Kidney epithelial cell (primary cell): ENCODE measurements at regions not wholly inside any gene's neighbourhood (a gene's known extent, or its start where the extent isn't known, plus 50 kb on each side); places are given as distances from the start of the nearest gene placed in this dataset.

Experiments used
- DNase-seq: peaks from one replicate; pipeline ENCODE4 v3.0.0-alpha.2; 2010; ENCODE audit warnings: low read depth
- H3K27me3 ChIP-seq: 2 replicates; pipeline ENCODE4 v1.6.0; 2011; ENCODE audit warnings: low read length; ENCODE audit not compliant: control insufficient read depth, insufficient read depth
- H3K36me3 ChIP-seq: 2 replicates; pipeline ENCODE4 v1.5.1; 2011; ENCODE audit warnings: low read length; ENCODE audit not compliant: control insufficient read depth, insufficient read depth
- H3K4me3 ChIP-seq: 2 replicates; pipeline ENCODE4 v1.5.1; 2011; ENCODE audit warnings: low read depth, mild to moderate bottlenecking, control low read depth, low read length
- TF ChIP-seq, protein P1 (sequence below): IDR thresholded peaks from 2 replicates; pipeline ENCODE4 v1.5.1; 2011; ENCODE audit warnings: mild to moderate bottlenecking, moderate library complexity, low read length, control low read depth, inconsistent platforms; ENCODE audit not compliant: insufficient read depth, poor library complexity, severe bottlenecking

DNA sequence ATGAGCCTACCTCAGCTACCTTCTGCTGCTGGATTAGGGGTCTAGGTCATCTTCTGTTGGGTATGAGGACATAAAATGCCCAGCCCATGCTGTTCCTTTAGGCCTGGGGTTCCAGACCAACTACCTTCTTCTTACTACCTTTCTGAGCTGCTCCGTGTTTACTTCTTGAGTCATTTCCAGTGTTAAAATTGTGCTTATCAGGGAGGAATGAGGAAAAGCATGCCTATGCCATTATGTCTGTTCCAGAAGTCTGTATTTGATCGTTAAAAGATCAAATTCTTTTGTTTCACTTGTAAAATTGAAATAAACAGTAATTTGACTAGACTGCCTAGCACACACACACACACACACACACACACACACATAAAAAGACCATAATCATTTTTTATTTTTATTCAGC lies 1912.7 kb upstream of the TENM3 start:
- Histone ChIP-seq H3K4me3 (no peak overlapping the region), H3K36me3 (no peaks in the 10 kb centered on the region), H3K27me3 (no peaks in the 10 kb centered on the region)
- no peak for DNase-seq
- TF ChIP-seq, protein P1, sequence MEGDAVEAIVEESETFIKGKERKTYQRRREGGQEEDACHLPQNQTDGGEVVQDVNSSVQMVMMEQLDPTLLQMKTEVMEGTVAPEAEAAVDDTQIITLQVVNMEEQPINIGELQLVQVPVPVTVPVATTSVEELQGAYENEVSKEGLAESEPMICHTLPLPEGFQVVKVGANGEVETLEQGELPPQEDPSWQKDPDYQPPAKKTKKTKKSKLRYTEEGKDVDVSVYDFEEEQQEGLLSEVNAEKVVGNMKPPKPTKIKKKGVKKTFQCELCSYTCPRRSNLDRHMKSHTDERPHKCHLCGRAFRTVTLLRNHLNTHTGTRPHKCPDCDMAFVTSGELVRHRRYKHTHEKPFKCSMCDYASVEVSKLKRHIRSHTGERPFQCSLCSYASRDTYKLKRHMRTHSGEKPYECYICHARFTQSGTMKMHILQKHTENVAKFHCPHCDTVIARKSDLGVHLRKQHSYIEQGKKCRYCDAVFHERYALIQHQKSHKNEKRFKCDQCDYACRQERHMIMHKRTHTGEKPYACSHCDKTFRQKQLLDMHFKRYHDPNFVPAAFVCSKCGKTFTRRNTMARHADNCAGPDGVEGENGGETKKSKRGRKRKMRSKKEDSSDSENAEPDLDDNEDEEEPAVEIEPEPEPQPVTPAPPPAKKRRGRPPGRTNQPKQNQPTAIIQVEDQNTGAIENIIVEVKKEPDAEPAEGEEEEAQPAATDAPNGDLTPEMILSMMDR, result no peak

DNA sequence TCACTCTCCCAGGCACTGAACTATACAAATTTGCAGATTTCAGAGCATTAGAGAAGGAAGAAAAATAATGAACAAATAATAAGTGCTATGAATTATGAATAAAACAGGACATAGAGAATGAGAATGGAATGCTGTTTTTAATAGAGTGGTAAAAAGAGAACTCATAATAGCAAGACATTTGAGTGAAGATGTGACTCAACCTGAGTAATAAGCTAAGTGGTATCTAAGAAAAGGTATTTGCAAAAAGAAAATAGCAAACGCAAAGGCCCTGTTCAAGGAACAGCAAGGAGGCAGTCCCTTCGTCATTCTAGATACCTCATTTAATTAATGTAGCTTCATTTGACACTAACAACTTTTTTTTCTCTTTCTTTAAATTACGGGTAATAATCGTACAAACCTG lies 1910.0 kb upstream of the TENM3 start:
- no peak for DNase-seq
- Histone ChIP-seq H3K36me3 (no peaks in the 10 kb centered on the region), H3K27me3 (no peaks in the 10 kb centered on the region), H3K4me3 (no peak overlapping the region)
- TF ChIP-seq, protein P1, result no peak

DNA sequence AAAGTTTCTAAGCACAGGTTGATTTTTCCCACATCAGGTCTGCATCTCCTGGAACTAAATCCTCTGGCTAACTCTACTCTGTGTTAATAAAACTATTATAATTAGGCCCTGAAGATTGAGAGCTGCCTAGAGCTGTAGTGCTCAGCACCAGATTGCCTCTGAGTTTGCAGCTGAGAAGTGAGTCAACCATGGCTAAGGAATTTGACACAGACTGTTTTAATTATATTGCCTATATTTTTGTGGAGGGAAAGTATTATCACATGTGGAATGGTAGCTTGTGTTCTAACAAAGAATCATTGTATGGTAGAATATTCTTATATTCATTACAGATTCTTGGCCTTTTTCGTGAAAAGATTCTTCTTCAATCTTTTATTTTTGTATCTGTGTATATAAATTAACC lies 1907.6 kb upstream of the TENM3 start:
- TF ChIP-seq, protein P1, result no peak
- no peaks in the 10 kb centered on the region for H3K27me3 ChIP-seq
- H3K4me3 ChIP-seq, result no peak overlapping the region
- H3K36me3 ChIP-seq, result no peaks in the 10 kb centered on the region
- DNase-seq, result no peak

DNA sequence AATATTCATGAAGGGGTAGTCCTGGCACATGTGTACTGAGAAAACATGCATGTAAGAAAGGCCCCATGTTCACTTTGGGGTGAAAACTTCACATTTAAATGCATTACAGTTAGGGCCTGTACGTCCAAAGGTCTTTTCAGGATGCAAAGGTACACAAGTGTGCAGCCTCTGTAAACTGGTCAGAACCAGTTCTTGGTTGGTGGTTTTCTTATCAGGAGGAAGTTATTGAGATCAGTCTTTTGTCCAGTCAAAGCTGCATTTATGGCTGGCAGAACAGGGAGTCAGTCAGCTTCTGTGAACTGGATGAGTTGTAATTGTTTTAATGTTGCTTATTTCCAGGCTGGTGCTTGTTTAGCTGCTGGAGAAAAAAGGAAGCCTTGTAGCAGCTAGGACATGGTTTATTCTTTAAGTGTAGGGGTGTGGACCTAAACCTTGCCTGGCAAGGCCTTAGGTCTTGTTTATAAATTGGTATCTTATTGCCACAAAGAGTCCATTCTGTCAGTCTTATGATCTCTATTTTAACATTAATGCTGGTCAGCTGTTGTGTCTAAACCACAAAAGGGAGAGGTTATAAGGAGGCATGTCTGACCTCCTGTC lies 1906.6 kb upstream of the TENM3 start:
- TF ChIP-seq, protein P1, result no peak
- no peaks in the 10 kb centered on the region for H3K27me3 ChIP-seq
- DNase-seq, result no peak
- H3K4me3 ChIP-seq, result no peak overlapping the region
- no peaks in the 10 kb centered on the region for H3K36me3 ChIP-seq

DNA sequence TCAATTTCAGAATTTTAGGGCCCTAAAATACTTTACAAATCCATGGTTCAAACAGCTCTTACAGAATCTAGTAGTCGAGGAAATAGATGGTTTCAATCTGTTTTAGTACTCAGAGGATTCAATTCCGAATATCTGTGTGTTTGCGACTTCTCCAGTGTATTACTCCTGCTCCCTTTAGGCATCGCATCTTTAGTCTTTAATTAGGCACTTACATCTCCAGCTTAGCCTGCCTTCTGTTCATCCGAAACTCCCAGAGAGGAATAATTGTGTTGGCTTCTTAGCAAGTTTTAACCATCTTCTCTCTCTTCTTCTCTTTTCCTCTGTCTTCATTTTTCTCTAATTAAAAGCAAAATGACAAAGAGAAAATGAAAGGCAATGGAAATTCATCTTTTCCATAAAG lies 1901.3 kb upstream of the TENM3 start:
- TF ChIP-seq, protein P1, result no peak
- H3K36me3 ChIP-seq, result no peaks in the 10 kb centered on the region
- H3K4me3 ChIP-seq, result no peak overlapping the region
- H3K27me3 ChIP-seq, result no peaks in the 10 kb centered on the region
- DNase-seq, result no peak

DNA sequence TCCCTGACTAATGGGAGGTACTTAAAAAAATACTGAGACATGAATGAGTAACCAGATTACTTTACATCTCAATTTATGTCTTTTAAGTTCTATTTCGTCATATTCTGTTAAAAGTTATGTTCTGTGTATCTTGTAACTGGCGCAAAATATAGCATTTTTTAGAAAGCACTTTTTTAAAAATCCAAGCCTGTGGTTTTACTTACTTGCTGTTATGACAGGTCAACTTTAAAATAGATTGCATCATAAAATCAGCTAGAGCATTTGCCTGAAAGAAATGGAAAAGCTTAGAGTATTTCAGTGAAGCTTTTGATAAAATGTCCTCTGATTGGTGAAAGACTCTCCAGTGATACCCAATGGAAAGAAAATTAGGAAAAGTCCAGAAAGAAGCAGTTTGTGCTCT lies 1892.3 kb upstream of the TENM3 start:
- Histone ChIP-seq H3K4me3 (no peak overlapping the region), H3K36me3 (no peaks in the 10 kb centered on the region), H3K27me3 (no peaks in the 10 kb centered on the region)
- TF ChIP-seq, protein P1, result no peak
- no peak for DNase-seq
